Stimulated activated memory B cell treated with anti-CD40 and anti-IgM and Interleukin-4, amounts not matched to agents 10 μg/mL and 1 μg/mL and 100 μg/mL, for 72 hours (primary cell): ENCODE measurements at regions not wholly inside any gene's neighbourhood (a gene's known extent, or its start where the extent isn't known, plus 50 kb on each side); places are given as distances from the start of the nearest gene placed in this dataset.

Source experiments
- ATAC-seq: fragments of 150-1000 bp; cut with Tn5 transposase; 2 replicates; pipeline ENCODE4 v1.10.0; 2021
- H3K27ac Mint-ChIP-seq: one replicate; pipeline ENCODE4 v1.8.0; 2022; ENCODE audit warnings: mild to moderate bottlenecking, mixed read lengths
- H3K27me3 Mint-ChIP-seq: one replicate; pipeline ENCODE4 v1.8.0; 2022; ENCODE audit warnings: mixed read lengths
- H3K36me3 Mint-ChIP-seq: one replicate; pipeline ENCODE4 v1.8.0; 2022; ENCODE audit warnings: mixed read lengths
- H3K4me1 Mint-ChIP-seq: one replicate; pipeline ENCODE4 v1.8.0; 2022; ENCODE audit warnings: mixed read lengths
- H3K4me3 Mint-ChIP-seq: one replicate; pipeline ENCODE4 v1.8.0; 2022; ENCODE audit warnings: mild to moderate bottlenecking, moderate library complexity, mixed read lengths
- H3K9me3 Mint-ChIP-seq: one replicate; pipeline ENCODE4 v1.8.0; 2022; ENCODE audit warnings: mixed read lengths

DNA sequence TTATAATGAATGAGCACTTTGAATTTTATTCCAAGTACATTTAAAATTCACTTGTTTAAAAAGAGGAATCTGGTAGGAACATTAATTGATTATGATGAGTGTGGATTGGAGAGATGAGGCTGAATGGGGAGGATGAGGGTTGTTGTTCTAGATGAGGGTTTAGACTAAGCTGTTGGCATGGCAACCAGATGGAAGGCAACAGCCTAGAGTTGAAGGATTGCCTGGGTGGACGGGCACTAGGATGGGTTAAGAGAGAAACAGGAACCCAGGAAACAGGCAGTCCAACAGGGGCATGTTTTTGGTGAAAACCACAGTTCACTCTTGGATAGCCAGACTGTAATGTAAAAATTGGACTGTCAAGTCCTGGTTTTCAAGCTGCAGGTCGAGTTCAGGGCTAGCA is 125.5 kb downstream of the CHRM3 start:
- Mint-ChIP-seq H3K36me3 (no peaks in the 10 kb centered on the region), H3K4me3 (no peak overlapping the region), H3K4me1 (no peaks in the 10 kb centered on the region), H3K27me3 (no peaks in the 10 kb centered on the region), H3K27ac (no peak overlapping the region), H3K9me3 (peaks cover 2% of the 10 kb centered on the region)
- ATAC-seq = no peak

DNA sequence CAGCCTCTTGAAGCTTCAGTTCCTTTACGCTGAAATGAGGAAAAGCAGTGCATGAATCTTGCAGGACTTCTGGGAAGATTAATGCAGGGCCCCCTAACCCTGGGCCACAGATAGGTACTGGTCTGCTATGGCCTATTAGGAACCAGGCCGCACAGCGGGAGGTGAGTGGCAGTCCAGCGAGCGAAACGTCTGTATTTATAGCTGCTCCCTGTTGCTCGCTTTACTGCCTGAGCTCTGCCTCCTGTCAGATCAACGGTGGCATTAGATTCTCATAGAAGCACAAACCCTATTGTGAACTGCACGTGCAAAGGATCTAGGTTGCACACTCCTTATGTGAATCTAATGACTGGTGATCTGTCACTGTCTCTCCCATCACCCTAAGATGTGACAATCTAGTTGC is 130.2 kb downstream of the CHRM3 start:
- Mint-ChIP-seq H3K36me3 (no peaks in the 10 kb centered on the region), H3K4me3 (no peak overlapping the region), H3K27ac (no peak overlapping the region), H3K4me1 (no peaks in the 10 kb centered on the region), H3K9me3 (no peaks in the 10 kb centered on the region), H3K27me3 (no peaks in the 10 kb centered on the region)
- no peak for ATAC-seq

DNA sequence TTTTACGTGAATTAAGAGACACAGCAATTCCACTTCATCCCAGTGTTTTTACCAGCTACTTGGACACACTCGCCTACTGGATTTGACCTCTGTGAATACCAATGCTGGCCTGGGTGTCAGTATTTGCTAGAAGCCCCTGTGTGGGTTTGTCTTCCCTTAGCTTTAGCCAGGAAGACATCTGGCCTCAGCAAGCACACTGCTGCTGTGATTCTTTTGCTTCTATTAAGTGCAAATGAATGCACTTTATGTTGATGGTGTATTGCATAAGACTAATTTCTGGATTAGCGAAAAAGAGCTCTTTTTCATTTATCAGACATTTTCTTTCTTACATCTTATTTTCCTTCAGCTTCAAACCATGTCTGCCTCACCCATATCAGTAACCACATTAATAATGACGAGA is 140.0 kb downstream of the CHRM3 start:
- Mint-ChIP-seq H3K27ac (no peak overlapping the region), H3K4me3 (no peak overlapping the region), H3K36me3 (no peaks in the 10 kb centered on the region), H3K4me1 (no peaks in the 10 kb centered on the region), H3K27me3 (no peaks in the 10 kb centered on the region), H3K9me3 (no peaks in the 10 kb centered on the region)
- ATAC-seq = no peak

DNA sequence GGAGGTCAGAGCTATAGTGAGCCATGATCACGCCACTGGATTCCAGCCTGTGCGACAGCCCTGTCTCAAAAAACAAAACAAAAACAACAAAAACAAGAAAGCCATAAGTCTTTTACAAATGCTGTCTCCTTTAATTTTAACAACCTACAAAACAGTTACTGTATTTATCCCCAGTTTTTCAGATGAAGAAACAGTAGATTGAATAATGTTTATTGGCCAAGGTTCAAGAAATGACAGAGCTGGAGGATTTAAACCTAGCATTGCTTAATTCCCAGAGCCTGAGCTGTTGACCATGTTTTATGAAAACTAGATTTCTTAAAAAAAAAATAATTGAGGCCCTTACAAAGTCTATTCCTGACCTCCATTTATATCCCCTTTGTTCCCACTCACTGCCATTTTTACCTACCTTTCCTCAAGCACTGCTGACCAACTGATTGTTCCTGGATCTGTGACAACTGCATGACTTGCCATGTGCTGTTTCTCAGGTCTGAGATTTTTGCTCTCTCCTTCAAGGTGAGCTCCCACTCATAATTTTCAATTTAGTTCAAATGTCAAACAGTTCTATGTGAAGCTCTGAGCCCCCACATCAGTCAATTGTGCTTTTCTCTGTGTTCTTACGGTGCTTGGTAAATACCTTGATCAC is 140.8 kb downstream of the CHRM3 start:
- no peaks in the 10 kb centered on the region for H3K27me3 Mint-ChIP-seq
- no peak for ATAC-seq
- no peaks in the 10 kb centered on the region for H3K4me1 Mint-ChIP-seq
- H3K36me3 Mint-ChIP-seq = no peaks in the 10 kb centered on the region
- no peak overlapping the region for H3K27ac Mint-ChIP-seq
- H3K4me3 Mint-ChIP-seq = no peak overlapping the region
- H3K9me3 Mint-ChIP-seq = no peaks in the 10 kb centered on the region

DNA sequence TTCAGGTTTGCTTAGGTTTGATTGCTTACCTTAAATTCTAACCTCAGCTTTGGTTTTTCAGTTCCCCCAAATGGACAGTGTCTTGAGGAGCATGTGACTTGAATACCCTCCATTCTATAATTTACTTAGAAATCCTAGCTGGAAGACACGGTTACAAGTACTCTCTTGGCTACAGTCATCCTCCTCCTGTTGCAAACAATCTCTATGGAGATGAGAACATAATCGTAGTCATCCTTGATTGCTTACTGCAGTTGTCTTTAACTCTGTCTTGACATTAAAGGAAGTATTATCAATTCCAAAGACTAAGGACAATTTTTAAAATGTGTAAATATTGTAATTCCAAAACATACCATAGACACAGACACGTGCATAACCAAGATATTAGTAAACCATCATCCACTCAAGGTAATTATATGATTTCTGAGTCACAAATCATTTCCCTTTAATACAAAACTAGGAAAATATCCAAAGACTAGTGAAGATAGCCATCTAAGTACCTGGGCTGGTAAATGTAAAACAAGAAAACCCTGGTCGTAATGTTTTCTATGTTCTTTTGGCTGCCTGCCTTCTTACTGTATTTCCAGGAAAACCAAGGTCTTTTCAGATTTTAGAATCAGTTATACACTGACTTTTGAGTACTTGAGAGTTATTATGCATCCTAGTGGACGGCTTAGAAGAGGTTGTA is 149.9 kb downstream of the CHRM3 start:
- no peaks in the 10 kb centered on the region for H3K9me3 Mint-ChIP-seq
- no peak for ATAC-seq
- H3K4me1 Mint-ChIP-seq = no peaks in the 10 kb centered on the region
- no peak overlapping the region for H3K27ac Mint-ChIP-seq
- H3K27me3 Mint-ChIP-seq = no peaks in the 10 kb centered on the region
- H3K4me3 Mint-ChIP-seq = no peak overlapping the region
- no peaks in the 10 kb centered on the region for H3K36me3 Mint-ChIP-seq

DNA sequence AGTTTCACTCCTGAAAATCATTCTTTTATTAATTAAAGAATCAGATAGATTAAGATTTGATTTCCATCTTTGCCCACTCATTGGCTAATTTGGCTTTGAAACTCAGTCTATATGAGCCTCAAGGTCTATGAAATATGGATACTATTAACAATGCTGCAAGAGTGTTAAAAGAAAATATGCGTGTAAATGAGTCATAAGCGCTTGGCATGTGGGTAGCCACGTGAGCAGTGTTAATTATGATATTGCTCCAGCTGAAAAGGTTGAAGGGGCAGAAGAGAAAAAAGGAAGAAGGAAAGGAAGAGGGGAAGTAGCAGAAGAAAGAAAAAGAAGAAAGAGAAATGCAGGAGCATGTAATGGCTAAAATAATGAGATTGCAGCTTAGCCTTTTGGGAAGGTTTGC is 151.4 kb downstream of the CHRM3 start:
- Mint-ChIP-seq H3K9me3 (peaks cover 5% of the 10 kb centered on the region), H3K27me3 (no peaks in the 10 kb centered on the region)

DNA sequence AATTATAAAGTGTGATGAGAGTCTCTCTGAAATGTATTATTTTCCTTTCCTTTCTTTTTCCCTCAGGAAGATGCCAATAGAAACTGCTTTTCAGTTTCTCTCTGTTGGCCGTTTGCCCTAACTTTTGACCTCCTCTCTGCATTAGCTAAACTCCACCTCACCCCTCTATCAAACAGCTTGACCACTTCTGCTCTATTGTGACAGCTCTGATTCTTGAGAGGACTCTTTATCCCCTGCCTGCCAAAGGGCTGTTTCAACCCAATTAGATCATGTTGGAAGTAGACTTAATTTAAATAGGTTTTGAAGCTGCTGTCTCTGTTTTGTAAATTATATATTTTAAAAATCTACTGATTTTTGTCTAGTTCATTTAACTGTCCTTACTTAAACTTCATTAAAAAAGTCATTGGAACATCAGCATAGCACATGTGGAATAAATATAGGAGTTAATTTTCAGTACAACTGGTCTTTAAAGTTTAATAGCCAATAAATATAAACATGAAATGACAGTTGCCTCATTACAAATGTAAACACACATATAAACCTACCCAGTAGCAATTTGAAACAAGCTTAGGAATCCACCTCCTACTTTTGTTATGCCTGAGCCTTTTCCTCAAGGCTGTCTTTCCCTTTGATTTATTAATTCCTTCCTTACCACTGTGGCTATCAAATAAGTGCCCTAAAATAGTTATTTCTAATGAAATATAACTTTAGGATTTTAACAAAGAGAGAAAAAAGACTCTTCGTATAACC is 152.0 kb downstream of the CHRM3 start:
- Mint-ChIP-seq H3K36me3 (no peaks in the 10 kb centered on the region), H3K4me1 (no peaks in the 10 kb centered on the region), H3K9me3 (peaks cover 5% of the 10 kb centered on the region), H3K4me3 (no peak overlapping the region), H3K27me3 (no peaks in the 10 kb centered on the region), H3K27ac (no peak overlapping the region)
- ATAC-seq = no peak

More for the DNA sequence above, 151.4 kb downstream of the CHRM3 start:
- ATAC-seq = no peak
- H3K4me1 Mint-ChIP-seq = no peaks in the 10 kb centered on the region
- H3K4me3 Mint-ChIP-seq = no peak overlapping the region
- H3K27ac Mint-ChIP-seq = no peak overlapping the region
- H3K36me3 Mint-ChIP-seq = no peaks in the 10 kb centered on the region

DNA sequence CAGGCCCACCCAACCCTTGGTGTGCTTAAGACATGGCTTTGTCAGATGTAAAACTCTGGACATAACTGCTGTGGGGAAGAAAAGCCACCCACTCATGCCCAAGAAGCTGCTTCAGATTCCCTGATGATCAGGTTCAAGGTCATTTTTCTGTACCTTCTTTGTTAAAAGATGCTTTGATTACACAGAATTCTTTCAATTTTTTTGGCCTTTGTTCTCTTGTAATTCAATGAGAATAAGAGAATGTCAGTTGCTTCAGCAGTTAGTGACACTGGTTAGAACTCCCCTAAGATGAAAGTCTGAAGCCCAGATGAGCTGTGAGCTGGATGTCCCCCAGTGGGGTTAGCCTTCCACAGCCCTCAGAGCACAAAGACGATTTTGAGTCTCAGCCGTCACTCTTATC is 152.7 kb downstream of the CHRM3 start:
- H3K4me1 Mint-ChIP-seq = no peaks in the 10 kb centered on the region
- H3K36me3 Mint-ChIP-seq = no peaks in the 10 kb centered on the region
- H3K9me3 Mint-ChIP-seq = peaks cover 5% of the 10 kb centered on the region
- H3K27me3 Mint-ChIP-seq = no peaks in the 10 kb centered on the region
- no peak overlapping the region for H3K4me3 Mint-ChIP-seq
- H3K27ac Mint-ChIP-seq = no peak overlapping the region
- no peak for ATAC-seq

DNA sequence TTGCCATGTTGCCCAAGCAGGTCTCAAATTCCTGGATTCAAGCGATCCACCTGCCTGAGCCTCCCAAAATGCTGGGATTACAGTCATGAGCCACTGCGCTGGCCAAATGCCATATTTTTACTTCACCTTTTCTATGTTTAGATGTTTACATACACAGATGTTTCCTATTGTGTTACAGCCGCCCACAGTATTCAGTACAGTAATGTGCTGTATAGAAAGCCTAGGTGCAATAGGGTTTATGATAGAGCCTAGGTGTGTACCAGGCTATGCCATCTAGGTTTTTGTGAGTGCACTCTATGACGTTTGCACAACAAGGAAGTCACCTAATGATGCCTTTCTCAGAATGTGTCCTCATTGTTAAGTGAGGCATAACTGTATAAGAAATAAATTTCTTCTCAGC is 153.4 kb downstream of the CHRM3 start:
- Mint-ChIP-seq H3K27ac (no peak overlapping the region), H3K4me3 (no peak overlapping the region)

DNA sequence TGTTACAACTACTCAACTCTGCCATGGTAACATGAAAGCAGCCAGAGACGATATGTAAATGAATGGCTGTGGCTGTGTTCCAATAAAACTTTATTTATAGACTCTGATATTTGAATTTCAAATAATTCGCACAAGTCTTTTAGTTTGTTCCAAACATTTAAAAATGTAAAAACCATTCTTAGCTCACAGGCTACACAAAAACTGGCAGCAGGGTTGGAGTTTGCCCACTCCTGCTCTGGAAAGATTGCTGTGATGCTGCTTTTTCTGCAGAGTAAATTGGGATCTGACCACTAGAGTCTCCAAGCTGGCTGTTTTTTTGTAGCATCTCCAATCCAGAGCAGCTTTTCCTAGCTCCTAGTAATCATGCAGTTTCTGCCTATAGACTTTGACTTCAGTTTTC is 157.5 kb downstream of the CHRM3 start:
- peaks cover 5% of the 10 kb centered on the region for H3K9me3 Mint-ChIP-seq

More for the DNA sequence above, 153.4 kb downstream of the CHRM3 start:
- no peak for ATAC-seq
- Mint-ChIP-seq H3K36me3 (no peaks in the 10 kb centered on the region), H3K9me3 (peaks cover 5% of the 10 kb centered on the region), H3K4me1 (no peaks in the 10 kb centered on the region), H3K27me3 (no peaks in the 10 kb centered on the region)

DNA sequence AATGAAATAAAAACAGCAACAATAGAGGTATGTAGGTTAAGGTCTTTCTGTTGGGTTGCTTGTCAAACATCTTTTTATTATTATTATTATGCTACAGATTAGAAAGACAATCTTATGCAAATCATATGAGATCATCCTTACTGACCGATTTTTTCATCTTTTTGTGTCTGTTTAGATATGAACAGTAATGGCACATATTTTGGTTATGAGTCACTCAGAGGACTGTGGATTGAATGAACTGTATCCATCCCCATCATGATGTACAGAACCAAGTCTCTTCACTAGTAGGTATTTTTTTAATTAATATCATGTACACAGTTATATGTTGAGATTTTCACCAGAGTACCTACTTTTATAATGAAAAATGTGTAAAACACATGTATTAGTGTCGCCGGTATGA is 159.1 kb downstream of the CHRM3 start:
- no peak overlapping the region for H3K4me3 Mint-ChIP-seq
- no peaks in the 10 kb centered on the region for H3K27me3 Mint-ChIP-seq
- H3K27ac Mint-ChIP-seq = no peak overlapping the region
- no peaks in the 10 kb centered on the region for H3K36me3 Mint-ChIP-seq
- no peak for ATAC-seq
- H3K4me1 Mint-ChIP-seq = no peaks in the 10 kb centered on the region
- peaks cover 5% of the 10 kb centered on the region for H3K9me3 Mint-ChIP-seq

More for the DNA sequence above, 157.5 kb downstream of the CHRM3 start:
- ATAC-seq = no peak
- Mint-ChIP-seq H3K27ac (no peak overlapping the region), H3K4me1 (no peaks in the 10 kb centered on the region), H3K27me3 (no peaks in the 10 kb centered on the region), H3K36me3 (no peaks in the 10 kb centered on the region), H3K4me3 (no peak overlapping the region)

DNA sequence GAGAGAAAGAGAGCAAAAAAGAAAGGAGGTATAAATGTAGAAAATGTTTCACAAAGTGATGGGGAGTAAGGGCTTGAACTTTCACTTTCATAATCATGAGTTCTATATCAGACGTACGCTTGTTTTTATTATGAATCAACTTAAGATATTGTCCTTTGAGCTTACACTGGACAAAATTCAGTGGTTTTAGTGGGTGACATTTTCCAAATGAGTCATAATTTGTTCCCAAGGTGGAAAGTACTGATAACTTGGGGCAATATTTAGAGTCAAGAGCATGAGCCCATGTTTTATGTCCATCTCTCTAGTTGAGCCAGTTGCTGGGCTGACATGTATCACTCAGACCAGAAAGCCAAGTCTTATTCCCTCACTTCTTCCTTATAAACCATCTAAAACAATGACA is 161.6 kb downstream of the CHRM3 start:
- H3K27ac Mint-ChIP-seq = no peak overlapping the region
- H3K4me1 Mint-ChIP-seq = no peaks in the 10 kb centered on the region
- H3K9me3 Mint-ChIP-seq = no peaks in the 10 kb centered on the region
- no peak overlapping the region for H3K4me3 Mint-ChIP-seq
- no peaks in the 10 kb centered on the region for H3K27me3 Mint-ChIP-seq
- no peaks in the 10 kb centered on the region for H3K36me3 Mint-ChIP-seq
- ATAC-seq = no peak

DNA sequence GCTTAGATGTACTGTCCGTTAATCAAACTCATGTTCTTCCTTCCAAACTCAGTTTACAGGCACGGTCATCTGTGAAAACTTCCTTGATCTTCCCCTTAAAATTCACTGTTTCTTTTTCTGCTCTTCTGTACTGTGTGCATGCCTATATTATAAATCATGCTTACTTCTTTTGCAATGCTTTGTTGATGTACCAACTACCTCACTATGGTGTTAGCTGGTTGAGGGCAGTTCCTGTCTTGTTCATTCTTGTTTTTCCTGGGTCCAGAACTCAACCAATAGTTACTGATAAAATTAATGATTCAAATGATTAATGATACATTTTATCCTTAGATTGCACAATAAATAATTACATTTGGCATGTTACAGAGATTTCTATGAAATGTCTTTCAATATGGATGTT is 163.8 kb downstream of the CHRM3 start:
- ATAC-seq = no peak
- Mint-ChIP-seq H3K4me1 (no peaks in the 10 kb centered on the region), H3K36me3 (no peaks in the 10 kb centered on the region), H3K4me3 (no peak overlapping the region), H3K9me3 (no peaks in the 10 kb centered on the region), H3K27me3 (no peaks in the 10 kb centered on the region), H3K27ac (no peak overlapping the region)

DNA sequence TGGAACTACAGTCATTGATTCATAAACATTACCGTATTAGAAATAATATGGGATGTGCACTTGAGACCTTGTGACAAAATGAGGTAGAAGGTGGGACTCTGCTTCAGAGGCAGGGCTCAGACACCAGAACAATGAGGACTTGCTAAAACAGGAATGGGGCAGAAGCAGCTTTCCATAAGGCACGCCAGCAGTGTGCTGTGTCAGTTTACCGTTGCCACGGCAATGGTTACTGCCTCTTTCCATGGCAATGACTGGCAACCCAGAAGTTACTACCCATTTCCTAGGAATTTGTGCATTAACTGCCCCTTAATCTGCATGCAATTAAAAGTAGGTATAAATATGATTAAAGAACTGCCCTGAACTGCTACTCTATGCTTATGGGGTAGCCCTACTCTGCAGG is 169.0 kb downstream of the CHRM3 start:
- no peaks in the 10 kb centered on the region for H3K27me3 Mint-ChIP-seq
- H3K27ac Mint-ChIP-seq = no peak overlapping the region
- no peak overlapping the region for H3K4me3 Mint-ChIP-seq
- H3K9me3 Mint-ChIP-seq = no peaks in the 10 kb centered on the region
- H3K4me1 Mint-ChIP-seq = no peaks in the 10 kb centered on the region
- ATAC-seq = no peak
- no peaks in the 10 kb centered on the region for H3K36me3 Mint-ChIP-seq

DNA sequence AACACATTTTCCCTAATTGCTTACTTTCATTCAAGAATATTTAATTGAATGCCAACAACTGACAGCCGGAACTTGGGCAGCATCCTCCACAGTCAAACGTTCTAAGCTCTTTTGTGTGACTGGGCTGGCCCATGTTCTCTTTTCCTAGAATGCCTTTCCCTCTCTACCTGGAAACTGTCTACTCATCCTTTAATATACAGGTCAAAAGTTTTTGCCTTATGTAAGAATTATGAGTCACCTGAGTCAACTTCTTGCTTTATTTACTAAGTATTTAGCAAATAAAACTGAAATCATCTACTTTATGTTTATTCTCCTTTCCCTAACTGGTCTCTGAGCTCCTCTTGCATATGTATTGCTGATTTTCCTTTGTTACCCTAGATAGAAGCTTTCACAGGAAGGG is 172.2 kb downstream of the CHRM3 start:
- no peak overlapping the region for H3K4me3 Mint-ChIP-seq
- H3K27me3 Mint-ChIP-seq = no peaks in the 10 kb centered on the region
- H3K4me1 Mint-ChIP-seq = no peaks in the 10 kb centered on the region
- ATAC-seq = no peak
- peaks cover 4% of the 10 kb centered on the region for H3K9me3 Mint-ChIP-seq
- no peak overlapping the region for H3K27ac Mint-ChIP-seq
- H3K36me3 Mint-ChIP-seq = no peaks in the 10 kb centered on the region

DNA sequence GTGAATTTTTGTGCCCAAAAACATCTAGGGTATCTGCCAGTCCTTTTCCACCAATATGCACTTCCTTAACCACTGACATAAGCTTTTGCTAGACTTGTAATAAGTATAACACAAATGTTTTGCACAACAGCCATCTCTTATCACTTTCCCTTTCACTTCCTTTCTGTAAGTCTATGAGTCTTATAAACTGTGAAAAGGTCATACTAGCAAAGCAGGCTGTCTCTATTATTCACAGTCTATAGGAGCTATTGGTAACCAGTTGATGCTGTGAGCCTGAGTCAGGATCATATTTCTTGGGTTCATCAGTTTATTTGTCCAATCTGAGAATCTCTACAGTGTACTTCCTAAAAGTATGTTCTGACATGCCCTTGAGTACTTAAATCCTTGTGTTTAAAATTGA is 172.6 kb downstream of the CHRM3 start:
- ATAC-seq = peak; percentile 20
- Mint-ChIP-seq H3K36me3 (no peaks in the 10 kb centered on the region), H3K4me1 (no peaks in the 10 kb centered on the region), H3K4me3 (no peak overlapping the region), H3K27me3 (no peaks in the 10 kb centered on the region), H3K9me3 (peaks cover 4% of the 10 kb centered on the region), H3K27ac (no peak overlapping the region)
